ENCODE measurements at regions not wholly inside any gene's neighbourhood (a gene's known extent, or its start where the extent isn't known, plus 50 kb on each side); places are given as distances from the start of the nearest gene placed in this dataset.

GRCh38 chr10:43739161-43739560 lies 90.5 kb upstream of the ZNF32 start:
- DNase-seq: no peak
- Histone ChIP-seq H3K27ac (no peak overlapping the region), H3K36me3 (no peaks in the 10 kb centered on the region), H3K4me3 (ENCODE audit: low read depth, low read length) (no peak overlapping the region), H3K27me3 (ENCODE audit: insufficient read depth, low read depth, severe bottlenecking) (peaks cover 43% of the 10 kb centered on the region), H3K9me3 (ENCODE audit: severe bottlenecking) (no peaks in the 10 kb centered on the region)
- no peak for TF ChIP-seq CTCF (IDR thresholded peaks at IDR 0.05; ENCODE audit: low read depth, low read length)

GRCh38 chr10:43737003-43737402 lies 88.3 kb upstream of the ZNF32 start:
- Histone ChIP-seq H3K27me3 (ENCODE audit: insufficient read depth, low read depth, severe bottlenecking) (peaks cover 38% of the 10 kb centered on the region), H3K4me3 (ENCODE audit: low read depth, low read length) (no peak overlapping the region), H3K27ac (no peak overlapping the region), H3K9me3 (ENCODE audit: severe bottlenecking) (no peaks in the 10 kb centered on the region), H3K36me3 (no peaks in the 10 kb centered on the region)
- TF ChIP-seq CTCF (IDR thresholded peaks at IDR 0.05; ENCODE audit: low read depth, low read length): no peak
- DNase-seq: no peak

GRCh38 chr10:43735907-43736306 lies 87.2 kb upstream of the ZNF32 start:
- Histone ChIP-seq H3K9me3 (ENCODE audit: severe bottlenecking) (no peaks in the 10 kb centered on the region), H3K4me3 (ENCODE audit: low read depth, low read length) (no peak overlapping the region), H3K27me3 (ENCODE audit: insufficient read depth, low read depth, severe bottlenecking) (peaks cover 41% of the 10 kb centered on the region), H3K36me3 (no peaks in the 10 kb centered on the region), H3K27ac (no peak overlapping the region)
- no peak for TF ChIP-seq CTCF (IDR thresholded peaks at IDR 0.05; ENCODE audit: low read depth, low read length)
- DNase-seq: no peak

GRCh38 chr10:43734716-43735115 lies 86.0 kb upstream of the ZNF32 start:
- no peak for TF ChIP-seq CTCF (IDR thresholded peaks at IDR 0.05; ENCODE audit: low read depth, low read length)
- peaks cover 2% of the 10 kb centered on the region for H3K9me3 ChIP-seq (ENCODE audit: severe bottlenecking)

DNA sequence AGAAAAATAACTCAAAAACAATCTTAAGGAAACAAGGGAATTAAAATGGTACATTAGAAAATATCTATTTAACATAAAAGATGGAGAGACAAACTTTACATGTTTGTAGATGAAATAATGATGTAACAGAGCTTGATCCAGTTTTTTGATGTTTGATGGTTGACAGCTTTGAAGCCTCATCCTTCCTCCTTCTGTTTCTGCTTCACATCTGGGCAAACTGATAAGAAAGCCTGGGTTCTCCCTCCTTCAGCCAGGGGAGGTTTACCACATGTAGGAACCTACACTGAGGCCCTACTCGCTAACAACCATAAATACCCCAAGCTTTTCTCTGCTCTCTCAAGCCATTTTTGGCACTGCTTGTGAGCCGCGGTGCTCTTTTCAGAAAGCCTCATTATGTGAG lies 82.8 kb upstream of the ZNF32 start:
- no peak for DNase-seq
- peaks cover 42% of the 10 kb centered on the region for H3K27me3 ChIP-seq (ENCODE audit: insufficient read depth, low read depth, severe bottlenecking)
- no peak overlapping the region for H3K27ac ChIP-seq
- no peaks in the 10 kb centered on the region for H3K36me3 ChIP-seq
- H3K4me3 ChIP-seq (ENCODE audit: low read depth, low read length): no peak overlapping the region
- H3K9me3 ChIP-seq (ENCODE audit: severe bottlenecking): peaks cover 8% of the 10 kb centered on the region
- TF ChIP-seq CTCF (IDR thresholded peaks at IDR 0.05; ENCODE audit: low read depth, low read length): no peak

More at GRCh38 chr10:43734716-43735115, 86.0 kb upstream of the ZNF32 start:
- no peaks in the 10 kb centered on the region for H3K36me3 ChIP-seq
- no peak overlapping the region for H3K27ac ChIP-seq
- DNase-seq: no peak
- peaks cover 49% of the 10 kb centered on the region for H3K27me3 ChIP-seq (ENCODE audit: insufficient read depth, low read depth, severe bottlenecking)
- no peak overlapping the region for H3K4me3 ChIP-seq (ENCODE audit: low read depth, low read length)

GRCh38 chr10:43728425-43728824 lies 79.7 kb upstream of the ZNF32 start:
- H3K9me3 ChIP-seq (ENCODE audit: severe bottlenecking): peaks cover 8% of the 10 kb centered on the region

More at GRCh38 chr10:43728425-43728824, 79.7 kb upstream of the ZNF32 start:
- TF ChIP-seq CTCF (IDR thresholded peaks at IDR 0.05; ENCODE audit: low read depth, low read length): no peak
- DNase-seq: no peak
- Histone ChIP-seq H3K4me3 (ENCODE audit: low read depth, low read length) (no peak overlapping the region), H3K27me3 (ENCODE audit: insufficient read depth, low read depth, severe bottlenecking) (peaks cover 43% of the 10 kb centered on the region), H3K27ac (no peak overlapping the region), H3K36me3 (no peaks in the 10 kb centered on the region)

Data from WERI-Rb-1 (cell line).